PC-3 (cell line): ENCODE measurements at regions not wholly inside any gene's neighbourhood (a gene's known extent, or its start where the extent isn't known, plus 50 kb on each side); places are given as distances from the start of the nearest gene placed in this dataset.

Experiments used
- ATAC-seq: fragments of 200-7000 bp; cut with Tn5 transposase; 2 replicates; pipeline ENCODE4 v1.9.1; 2020; ENCODE audit warnings: mild to moderate bottlenecking, moderate library complexity
- BruUV-seq: library from RNA; stranded (reverse); fragments of 400-500 nt; replicated peaks from 2 replicates; lab custom pipeline; 2021; lab: Mats Ljungman, UMichigan
- CTCF ChIA-PET: fragments of 300-600 bp; sonication (Branson Sonifier 250); formaldehyde crosslinking; loops from one replicate; lab custom pipeline; 2022; ENCODE audit warnings: antibody characterized with exemption; lab: Charles Lee
- POLR2A ChIA-PET: fragments of 300-600 bp; sonication (Branson Sonifier 250); formaldehyde crosslinking; loops from one replicate; lab custom pipeline; 2022; ENCODE audit warnings: antibody characterized with exemption; ENCODE audit not compliant: unreplicated experiment; lab: Charles Lee
- DNase-seq: peaks from one replicate; pipeline ENCODE4 v3.0.0-alpha.2; 2015
- H2AFZ ChIP-seq: fragments of 300-600 bp; sonication (generic); 2 replicates; pipeline ENCODE4 v1.6.0; 2016; ENCODE audit warnings: antibody characterized with exemption, low read length
- H3F3A ChIP-seq: fragments of 300-600 bp; sonication (generic); one replicate; pipeline ENCODE4 v1.6.0; 2017; ENCODE audit warnings: antibody characterized with exemption, low read length, control low read depth, mild to moderate bottlenecking; ENCODE audit not compliant: unreplicated experiment
- H3K27ac ChIP-seq: fragments of 300-600 bp; sonication (generic); 2 replicates; pipeline ENCODE4 v1.5.1; 2016; ENCODE audit warnings: mild to moderate bottlenecking, low read length
- H3K27me3 ChIP-seq: fragments of 300-600 bp; sonication (generic); 2 replicates; pipeline ENCODE4 v1.6.1; 2016; ENCODE audit warnings: low read length, mixed read lengths
- H3K36me3 ChIP-seq: fragments of 300-600 bp; sonication (generic); 2 replicates; pipeline ENCODE4 v1.6.1; 2016; ENCODE audit warnings: low read depth, mixed run types, low read length, mixed read lengths
- H3K4me1 ChIP-seq: fragments of 300-600 bp; sonication (generic); 2 replicates; pipeline ENCODE4 v1.5.1; 2016; ENCODE audit warnings: low read length; ENCODE audit not compliant: insufficient read depth
- H3K4me2 ChIP-seq: fragments of 300-600 bp; sonication (generic); 2 replicates; pipeline ENCODE4 v1.6.0; 2016; ENCODE audit warnings: low read length
- H3K4me3 ChIP-seq: fragments of 300-600 bp; sonication (generic); 2 replicates; pipeline ENCODE4 v1.5.1; 2016; ENCODE audit warnings: mild to moderate bottlenecking, low read length, mixed read lengths
- H3K79me2 ChIP-seq: fragments of 300-600 bp; sonication (generic); 2 replicates; pipeline ENCODE4 v1.6.1; 2017; ENCODE audit warnings: low read length, mixed read lengths
- H3K9ac ChIP-seq: fragments of 300-600 bp; sonication (generic); 2 replicates; pipeline ENCODE4 v1.6.0; 2016; ENCODE audit warnings: mild to moderate bottlenecking, low read length
- H3K9me2 ChIP-seq: fragments of 300-600 bp; sonication (generic); replicated peaks from 2 replicates; pipeline ENCODE4 v1.6.1; 2016; ENCODE audit warnings: mixed run types, low read length, mixed read lengths
- H3K9me3 ChIP-seq: fragments of 300-600 bp; sonication (generic); 2 replicates; pipeline ENCODE4 v1.6.1; 2016; ENCODE audit warnings: low read length, mixed read lengths
- H4K20me1 ChIP-seq: fragments of 300-600 bp; sonication (generic); 2 replicates; pipeline ENCODE4 v1.6.1; 2016; ENCODE audit warnings: low read length, mixed read lengths
- EZH2 ChIP-seq: fragments of 300-600 bp; sonication (generic); IDR thresholded peaks from one replicate; pipeline ENCODE4 v1.6.1; 2017; ENCODE audit warnings: antibody characterized with exemption, mild to moderate bottlenecking, low read length; ENCODE audit not compliant: unreplicated experiment
- EZH2phosphoT487 ChIP-seq: fragments of 300-600 bp; sonication (generic); IDR thresholded peaks from 2 replicates; pipeline ENCODE4 v1.6.1; 2018; ENCODE audit warnings: mild to moderate bottlenecking, antibody characterized with exemption, low read length, borderline replicate concordance
- intact Hi-C: fragments of 100-400 bp; cut with micrococcal nuclease; formaldehyde crosslinking; loops from 2 replicates; pipeline ENCODE4 v1.9.0; 2023
- TF ChIP-seq, protein P1 (sequence below): fragments of 300-600 bp; sonication (generic); conservative IDR thresholded peaks from 2 replicates; pipeline ENCODE4 v1.5.1; 2017; ENCODE audit warnings: antibody characterized with exemption, low read depth, mild to moderate bottlenecking, low read length

DNA sequence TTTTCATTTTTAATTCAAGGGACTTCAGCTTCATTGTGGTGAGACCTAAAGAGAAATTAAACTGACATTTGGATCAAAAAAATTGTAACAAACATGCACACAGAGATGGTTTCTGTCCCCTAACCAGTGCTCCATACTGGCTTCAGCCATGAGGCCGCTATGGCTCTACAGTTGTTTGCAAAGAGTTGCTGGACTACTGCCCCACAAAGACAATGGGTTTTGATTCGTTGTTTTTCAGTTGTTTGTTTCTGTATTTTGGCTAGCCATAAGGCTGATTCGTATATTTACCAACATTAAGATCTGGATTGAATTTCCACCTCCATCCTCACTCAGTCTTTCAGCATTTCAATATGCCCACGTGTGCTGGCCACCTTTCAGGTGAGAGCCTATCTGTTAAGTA lies 163.7 kb upstream of the KIF2A start:
- ChIA-PET POLR2A (no interaction called here), CTCF (no interaction called here)
- Histone ChIP-seq H3K9me2 (no peaks in the 10 kb centered on the region), H3K27ac (no peak overlapping the region), H3K4me1 (peaks cover 13% of the 10 kb centered on the region), H3F3A (no peaks in the 10 kb centered on the region), H3K4me3 (no peak overlapping the region), H3K4me2 (no peak overlapping the region), H3K9me3 (no peaks in the 10 kb centered on the region), H3K27me3 (no peaks in the 10 kb centered on the region), H4K20me1 (no peaks in the 10 kb centered on the region), H3K36me3 (no peaks in the 10 kb centered on the region), H3K79me2 (no peaks in the 10 kb centered on the region), H2AFZ (no peak overlapping the region), H3K9ac (no peak overlapping the region)
- BruUV-seq = no TSS peak
- DNase-seq = no peak
- TF ChIP-seq EZH2 = no peak
- no peak for TF ChIP-seq EZH2phosphoT487
- TF ChIP-seq, protein P1, sequence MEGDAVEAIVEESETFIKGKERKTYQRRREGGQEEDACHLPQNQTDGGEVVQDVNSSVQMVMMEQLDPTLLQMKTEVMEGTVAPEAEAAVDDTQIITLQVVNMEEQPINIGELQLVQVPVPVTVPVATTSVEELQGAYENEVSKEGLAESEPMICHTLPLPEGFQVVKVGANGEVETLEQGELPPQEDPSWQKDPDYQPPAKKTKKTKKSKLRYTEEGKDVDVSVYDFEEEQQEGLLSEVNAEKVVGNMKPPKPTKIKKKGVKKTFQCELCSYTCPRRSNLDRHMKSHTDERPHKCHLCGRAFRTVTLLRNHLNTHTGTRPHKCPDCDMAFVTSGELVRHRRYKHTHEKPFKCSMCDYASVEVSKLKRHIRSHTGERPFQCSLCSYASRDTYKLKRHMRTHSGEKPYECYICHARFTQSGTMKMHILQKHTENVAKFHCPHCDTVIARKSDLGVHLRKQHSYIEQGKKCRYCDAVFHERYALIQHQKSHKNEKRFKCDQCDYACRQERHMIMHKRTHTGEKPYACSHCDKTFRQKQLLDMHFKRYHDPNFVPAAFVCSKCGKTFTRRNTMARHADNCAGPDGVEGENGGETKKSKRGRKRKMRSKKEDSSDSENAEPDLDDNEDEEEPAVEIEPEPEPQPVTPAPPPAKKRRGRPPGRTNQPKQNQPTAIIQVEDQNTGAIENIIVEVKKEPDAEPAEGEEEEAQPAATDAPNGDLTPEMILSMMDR = no peak
- intact Hi-C loops = loop anchor here (10.0 kb wide), 1 partner anchor 198 kb away; no protein-coding TSS in a partner anchor
- no peak for ATAC-seq

DNA sequence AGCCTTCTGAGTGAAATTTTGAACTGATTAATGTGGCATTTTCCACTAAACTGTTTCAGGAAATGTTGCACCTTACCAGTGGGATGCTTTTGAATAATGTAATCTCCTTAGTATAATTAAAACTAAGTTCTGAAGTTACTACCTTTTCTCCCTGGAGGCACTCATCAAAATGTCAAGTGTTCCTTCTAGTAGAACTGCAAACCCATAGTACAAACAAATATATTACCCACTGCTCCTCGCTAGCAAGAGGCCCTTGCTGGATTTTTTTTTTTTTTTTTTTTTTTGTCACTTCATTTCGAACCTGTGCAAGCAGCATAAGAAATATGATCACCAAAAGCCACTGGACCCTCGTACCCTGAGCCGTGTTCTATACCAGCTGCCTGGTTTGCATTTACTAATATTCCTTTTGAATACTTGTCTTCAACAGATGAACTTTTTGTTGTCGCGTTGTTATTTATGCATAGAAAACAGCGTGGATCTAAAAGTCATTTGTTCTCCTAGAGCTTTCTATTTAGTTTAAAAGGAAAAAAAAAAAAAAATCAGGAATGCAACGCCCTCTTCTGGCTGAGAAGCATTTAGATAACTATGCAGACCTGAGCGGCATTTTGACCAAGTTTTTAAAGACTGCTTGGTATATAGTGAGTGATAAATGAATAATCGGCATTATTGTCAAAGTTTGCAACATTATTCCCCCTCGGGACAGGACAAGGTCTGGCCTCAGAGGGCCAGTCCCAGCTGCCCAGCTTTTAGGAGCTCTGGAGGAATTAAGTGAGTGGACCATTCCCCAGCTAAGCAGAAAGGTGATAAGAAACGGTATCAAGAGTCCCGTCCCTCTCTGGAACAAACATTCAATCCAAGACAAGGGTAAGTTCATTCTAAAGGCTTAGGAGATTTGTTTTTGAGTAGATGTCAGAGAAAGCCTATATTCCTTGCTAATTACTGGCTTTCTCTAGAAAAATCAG lies 162.5 kb upstream of the KIF2A start:
- Histone ChIP-seq H3K9me3 (no peaks in the 10 kb centered on the region), H3K9ac (no peak overlapping the region), H3K79me2 (no peaks in the 10 kb centered on the region), H3K27me3 (no peaks in the 10 kb centered on the region), H3K27ac (no peak overlapping the region), H3K4me3 (no peak overlapping the region), H3K9me2 (no peaks in the 10 kb centered on the region), H3K4me2 (peak overlapping the region; percentile 58), H4K20me1 (no peaks in the 10 kb centered on the region), H3F3A (no peaks in the 10 kb centered on the region), H2AFZ (peak overlapping the region; percentile 57; the same call in 1 of the 2 replicates), H3K36me3 (no peaks in the 10 kb centered on the region), H3K4me1 (peaks cover 13% of the 10 kb centered on the region)
- TF ChIP-seq, protein P1 = peak; percentile 70
- TF ChIP-seq EZH2 (no peak), EZH2phosphoT487 (no peak)
- no TSS peak for BruUV-seq
- ChIA-PET POLR2A (no interaction called here), CTCF (interaction anchor here (0.6 kb wide), 6 partner anchors 15 to 374 kb away, joined by 3 to 4 read pairs (median 3); no protein-coding TSS in a partner anchor)
- ATAC-seq = peak; percentile 61; the same call in 1 of the 2 replicates
- intact Hi-C loops = loop anchor here (10.0 kb wide), 1 partner anchor 199 kb away; no protein-coding TSS in a partner anchor
- DNase-seq = peak; percentile 54
